ENCODE measurements at regions not wholly inside any gene's neighbourhood (a gene's known extent, or its start where the extent isn't known, plus 50 kb on each side); places are given as distances from the start of the nearest gene placed in this dataset.

- Histone ChIP-seq H4K20me1 (replicated peaks; ENCODE audit: control insufficient read depth, extremely low read depth, insufficient read depth, low read length) (no peaks in the 10 kb centered on the region), H3K36me3 (ENCODE audit: control insufficient read depth in 2 of 2, extremely low read depth in 1 of 2, insufficient read depth in 2 of 2, low read length in 2 of 2) (no peaks in the 10 kb centered on the region), H3K27ac (ENCODE audit: insufficient read depth, low read depth, low read length) (no peak overlapping the region), H3K79me2 (ENCODE audit: control insufficient read depth, insufficient read depth, low read length) (no peaks in the 10 kb centered on the region), H2AFZ (ENCODE audit: low read depth, low read length) (no peak overlapping the region), H3K4me3 (replicated peaks in 1 of 3; ENCODE audit: insufficient read depth in 1 of 3, low read depth in 1 of 3, low read length in 3 of 3) (no peak overlapping the region), H3K9me3 (replicated peaks; ENCODE audit: control insufficient read depth, insufficient read depth, low read length) (no peaks in the 10 kb centered on the region), H3K4me2 (ENCODE audit: insufficient read depth, low read length) (no peak overlapping the region), H3K9ac (replicated peaks; ENCODE audit: extremely low read depth, insufficient read depth, low read length) (no peak overlapping the region), H3K4me1 (ENCODE audit: control insufficient read depth, extremely low read depth, insufficient read depth, low read length) (no peaks in the 10 kb centered on the region), H3K27me3 (ENCODE audit: control insufficient read depth in 2 of 2, insufficient read depth in 2 of 2, low read length in 2 of 2) (peaks cover 25 to 35% of the 10 kb centered on the region in 2 experiments), H3K9me1 (replicated peaks; ENCODE audit: control insufficient read depth, extremely low read depth, insufficient read depth, low read length) (no peaks in the 10 kb centered on the region)
- no peak for FAIRE-seq
- POLR2A ChIA-PET, result no interaction called here
- TF ChIP-seq EZH2 (IDR thresholded peaks at IDR 0.05; ENCODE audit: borderline replicate concordance, low read depth, low read length, severe bottlenecking), result no peak
- TF ChIP-seq FOS (IDR thresholded peaks at IDR 0.05; ENCODE audit: borderline replicate concordance, insufficient read depth, low read length), result no peak
- no peak for TF ChIP-seq JUN (IDR thresholded peaks at IDR 0.05; ENCODE audit: borderline replicate concordance, insufficient read depth, insufficient read length, low read depth)
- TF ChIP-seq MAX (IDR thresholded peaks at IDR 0.05; ENCODE audit: insufficient read depth, insufficient read length), result no peak
- TF ChIP-seq POLR2A (IDR thresholded peaks at IDR 0.05; ENCODE audit: low read depth, low read length), result no peak
- TF ChIP-seq POLR2AphosphoS5 (IDR thresholded peaks at IDR 0.05; ENCODE audit: insufficient read depth, low read depth, low read length), result no peak
- no peak for TF ChIP-seq MYC (IDR thresholded peaks at IDR 0.05; ENCODE audit: low read depth, low read length)
- no peak for TF ChIP-seq GATA2 (IDR thresholded peaks at IDR 0.05; ENCODE audit: insufficient read depth, insufficient read length, low read depth, low read length)
- no peak for TF ChIP-seq CTCF (IDR thresholded peaks at IDR 0.05; ENCODE audit: extremely low read depth in 1 of 2, insufficient read depth in 1 of 2, low read depth in 1 of 2, low read length in 2 of 2)
- CTCF ChIA-PET, result no interaction called here
- DNase-seq (ENCODE audit: low read depth, low spot score), result no peak
- intact Hi-C loops (cut with micrococcal nuclease) (no loop called here), dilution Hi-C loops (cut with MboI; ENCODE audit: extremely low pct_ligation_motif_present, low sequenced_read_pairs) (no loop called here)
- BruUV-seq (replicated peaks), result no TSS peak
These were observed 229.7 kb downstream of the ANKRD36B start for GRCh38 chr2:97359861-97360584.

All from endothelial cell of umbilical vein (primary cell).